Peyer's patch (tissue), 4 donors: ENCODE measurements at regions not wholly inside any gene's neighbourhood (a gene's known extent, or its start where the extent isn't known, plus 50 kb on each side); places are given as distances from the start of the nearest gene placed in this dataset.

Source experiments
- DNase-seq, 3 donors: peaks; one replicate each; pipeline ENCODE4 v3.0.0-alpha.2; 2017 to 2019
- H3K27ac ChIP-seq, 4 donors: fragments of 200-600 bp; sonication (generic); one replicate each; pipeline ENCODE4 v1.5.1; 2016 to 2019
- H3K27me3 ChIP-seq, 2 donors: fragments of 200-600 bp; sonication (generic); one replicate each; pipeline ENCODE4 v1.5.1; 2019
- H3K36me3 ChIP-seq, 3 donors: fragments of 200-600 bp; sonication (generic); one replicate each; pipeline ENCODE4 v1.5.1; 2016 to 2019
- H3K4me1 ChIP-seq, 4 donors: fragments of 200-600 bp; sonication (generic); one replicate each; pipeline ENCODE4 v1.5.1; 2016 to 2019
- H3K4me3 ChIP-seq, 4 donors: fragments of 200-600 bp; sonication (generic); 1 replicate in 3 of 4; 2 replicates in 1 of 4; pipeline ENCODE4 v1.5.1; 2016 to 2019; ENCODE audit warnings: mild to moderate bottlenecking in 1 of 4
- H3K9me3 ChIP-seq, 4 donors: fragments of 200-600 bp; sonication (generic); one replicate each; pipeline ENCODE4 v1.5.1; 2016 to 2019; ENCODE audit warnings: mild to moderate bottlenecking in 1 of 4
- CTCF ChIP-seq, 6 experiments: fragments of 450-650 bp in 4 of 6; fragments of 200-600 bp in 2 of 6; sonication (generic) in 1 of 6; IDR thresholded peaks; one replicate each; pipeline ENCODE4 v1.5.1; 2017 to 2019; ENCODE audit warnings: antibody characterized with exemption in 6 of 6, mild to moderate bottlenecking in 3 of 6, moderate library complexity in 1 of 6
- POLR2A ChIP-seq, 2 donors: fragments of 450-650 bp; IDR thresholded peaks; one replicate each; pipeline ENCODE4 v1.5.1; 2017; ENCODE audit warnings: antibody characterized with exemption in 2 of 2, mild to moderate bottlenecking in 2 of 2, moderate library complexity in 2 of 2

- TF ChIP-seq CTCF (IDR thresholded peaks at IDR 0.05): no peak
- TF ChIP-seq POLR2A (IDR thresholded peaks at IDR 0.05): no peak
- no peaks in the 10 kb centered on the region for H3K4me1 ChIP-seq
- no peak for DNase-seq
- no peaks in the 10 kb centered on the region for H3K36me3 ChIP-seq
- H3K4me3 ChIP-seq: no peak overlapping the region
- no peaks in the 10 kb centered on the region for H3K27me3 ChIP-seq
- H3K9me3 ChIP-seq: no peaks in the 10 kb centered on the region
- H3K27ac ChIP-seq: no peak overlapping the region
Observed at GRCh38 chr21:24275616-24276015, 1331.7 kb downstream of the MRPL39 start.

GRCh38 chr21:24272521-24272938 lies 1334.8 kb downstream of the MRPL39 start:
- TF ChIP-seq POLR2A (IDR thresholded peaks at IDR 0.05) (no peak), CTCF (IDR thresholded peaks at IDR 0.05) (no peak)
- Histone ChIP-seq H3K4me3 (no peak overlapping the region), H3K9me3 (no peaks in the 10 kb centered on the region), H3K27ac (no peak overlapping the region), H3K4me1 (no peaks in the 10 kb centered on the region), H3K36me3 (no peaks in the 10 kb centered on the region), H3K27me3 (no peaks in the 10 kb centered on the region)
- DNase-seq: no peak

- Histone ChIP-seq H3K4me1 (no peaks in the 10 kb centered on the region), H3K4me3 (no peak overlapping the region), H3K27ac (no peak overlapping the region), H3K9me3 (no peaks in the 10 kb centered on the region), H3K36me3 (no peaks in the 10 kb centered on the region), H3K27me3 (no peaks in the 10 kb centered on the region)
- no peak for TF ChIP-seq CTCF (IDR thresholded peaks at IDR 0.05)
- TF ChIP-seq POLR2A (IDR thresholded peaks at IDR 0.05): no peak
- no peak for DNase-seq
Observed at GRCh38 chr21:24265987-24266386, 1341.3 kb downstream of the MRPL39 start.

GRCh38 chr21:24260751-24261150 lies 1346.5 kb downstream of the MRPL39 start:
- DNase-seq: no peak
- no peak overlapping the region for H3K4me3 ChIP-seq
- no peaks in the 10 kb centered on the region for H3K36me3 ChIP-seq

GRCh38 chr21:24259241-24259640 lies 1348.0 kb downstream of the MRPL39 start:
- TF ChIP-seq CTCF (IDR thresholded peaks at IDR 0.05) (no peak), POLR2A (IDR thresholded peaks at IDR 0.05) (no peak)
- no peaks in the 10 kb centered on the region for H3K4me1 ChIP-seq
- H3K27me3 ChIP-seq: no peaks in the 10 kb centered on the region
- no peaks in the 10 kb centered on the region for H3K36me3 ChIP-seq
- H3K9me3 ChIP-seq: no peaks in the 10 kb centered on the region
- no peak overlapping the region for H3K27ac ChIP-seq
- H3K4me3 ChIP-seq: no peak overlapping the region
- DNase-seq: no peak

More at GRCh38 chr21:24260751-24261150, 1346.5 kb downstream of the MRPL39 start:
- H3K27me3 ChIP-seq: no peaks in the 10 kb centered on the region
- no peaks in the 10 kb centered on the region for H3K4me1 ChIP-seq
- no peak overlapping the region for H3K27ac ChIP-seq
- no peaks in the 10 kb centered on the region for H3K9me3 ChIP-seq
- TF ChIP-seq CTCF (IDR thresholded peaks at IDR 0.05) (no peak), POLR2A (IDR thresholded peaks at IDR 0.05) (no peak)

- no peak overlapping the region for H3K27ac ChIP-seq
- no peaks in the 10 kb centered on the region for H3K4me1 ChIP-seq
- H3K9me3 ChIP-seq: no peaks in the 10 kb centered on the region
- no peak overlapping the region for H3K4me3 ChIP-seq
- H3K27me3 ChIP-seq: no peaks in the 10 kb centered on the region
- no peak for DNase-seq
- no peaks in the 10 kb centered on the region for H3K36me3 ChIP-seq
- no peak for TF ChIP-seq POLR2A (IDR thresholded peaks at IDR 0.05)
- TF ChIP-seq CTCF (IDR thresholded peaks at IDR 0.05): no peak
Observed at GRCh38 chr21:24255591-24255990, 1351.7 kb downstream of the MRPL39 start.
